Endothelial cell (in vitro differentiated cells): ENCODE measurements at regions not wholly inside any gene's neighbourhood (a gene's known extent, or its start where the extent isn't known, plus 50 kb on each side); places are given as distances from the start of the nearest gene placed in this dataset.
A peak's percentile ranks its signal among the peaks of the same experiment; 100 is the strongest.

ENCODE experiments used
- DNase-seq: peaks from one replicate; pipeline ENCODE4 v3.0.0; 2021; ENCODE audit warnings: low spot score
- H3K27ac Mint-ChIP-seq: one replicate; pipeline ENCODE4 v1.8.0; 2021; ENCODE audit warnings: mixed read lengths, inconsistent platforms; ENCODE audit not compliant: unreplicated experiment
- H3K27me3 Mint-ChIP-seq: one replicate; pipeline ENCODE4 v1.8.0; 2021; ENCODE audit warnings: mild to moderate bottlenecking, moderate library complexity, mixed read lengths, inconsistent platforms; ENCODE audit not compliant: unreplicated experiment
- H3K36me3 Mint-ChIP-seq: one replicate; pipeline ENCODE4 v1.8.0; 2021; ENCODE audit warnings: mild to moderate bottlenecking, low read depth, mixed read lengths, inconsistent platforms; ENCODE audit not compliant: unreplicated experiment
- H3K4me1 Mint-ChIP-seq: one replicate; pipeline ENCODE4 v1.8.0; 2021; ENCODE audit warnings: mild to moderate bottlenecking, mixed read lengths, inconsistent platforms; ENCODE audit not compliant: unreplicated experiment
- H3K4me3 Mint-ChIP-seq: one replicate; pipeline ENCODE4 v1.8.0; 2021; ENCODE audit warnings: mild to moderate bottlenecking, mixed read lengths, inconsistent platforms; ENCODE audit not compliant: unreplicated experiment
- H3K9me3 Mint-ChIP-seq: one replicate; pipeline ENCODE4 v1.8.0; 2021; ENCODE audit warnings: mixed read lengths, inconsistent platforms; ENCODE audit not compliant: unreplicated experiment
- CTCF ChIP-seq: fragments of 200-600 bp; sonication (generic); IDR thresholded peaks from one replicate; pipeline ENCODE4 v1.5.0; 2021; ENCODE audit warnings: antibody characterized with exemption; ENCODE audit not compliant: unreplicated experiment

GRCh38 chr12:128073937-128074336 lies 193.0 kb upstream of the TMEM132C start:
- TF ChIP-seq CTCF = no peak
- H3K4me1 Mint-ChIP-seq = no peaks in the 10 kb centered on the region
- no peak overlapping the region for H3K27ac Mint-ChIP-seq
- H3K36me3 Mint-ChIP-seq = peaks cover 13% of the 10 kb centered on the region
- H3K9me3 Mint-ChIP-seq = peaks cover 67% of the 10 kb centered on the region
- H3K4me3 Mint-ChIP-seq = no peak overlapping the region
- peaks cover 6% of the 10 kb centered on the region for H3K27me3 Mint-ChIP-seq
- no peak for DNase-seq

- no peak for TF ChIP-seq CTCF
- DNase-seq = no peak
- Mint-ChIP-seq H3K4me1 (no peaks in the 10 kb centered on the region), H3K36me3 (peaks cover 13% of the 10 kb centered on the region), H3K27me3 (peaks cover 6% of the 10 kb centered on the region), H3K4me3 (no peak overlapping the region), H3K9me3 (peaks cover 68% of the 10 kb centered on the region), H3K27ac (no peak overlapping the region)
Measured at GRCh38 chr12:128075332-128075731, 191.6 kb upstream of the TMEM132C start.

- Mint-ChIP-seq H3K27me3 (peaks cover 6% of the 10 kb centered on the region), H3K4me1 (no peaks in the 10 kb centered on the region), H3K9me3 (peaks cover 68% of the 10 kb centered on the region), H3K4me3 (no peak overlapping the region), H3K36me3 (peaks cover 13% of the 10 kb centered on the region), H3K27ac (peak overlapping the region; percentile 30)
- TF ChIP-seq CTCF = no peak
- DNase-seq = no peak
Measured at GRCh38 chr12:128076188-128076587, 190.8 kb upstream of the TMEM132C start.

GRCh38 chr12:128077211-128077916 lies 189.6 kb upstream of the TMEM132C start:
- peaks cover 68% of the 10 kb centered on the region for H3K9me3 Mint-ChIP-seq

More at GRCh38 chr12:128077211-128077916, 189.6 kb upstream of the TMEM132C start:
- H3K4me1 Mint-ChIP-seq = no peaks in the 10 kb centered on the region
- no peak overlapping the region for H3K27ac Mint-ChIP-seq
- DNase-seq = no peak
- H3K4me3 Mint-ChIP-seq = no peak overlapping the region
- no peak for TF ChIP-seq CTCF
- H3K36me3 Mint-ChIP-seq = peaks cover 13% of the 10 kb centered on the region
- peaks cover 6% of the 10 kb centered on the region for H3K27me3 Mint-ChIP-seq
